Mesenchymal stem cell (in vitro differentiated cells and primary cell): ENCODE measurements at regions not wholly inside any gene's neighbourhood (a gene's known extent, or its start where the extent isn't known, plus 50 kb on each side); places are given as distances from the start of the nearest gene placed in this dataset.

ENCODE experiments used
- DNase-seq: peaks from one replicate; pipeline ENCODE4 v3.0.0-alpha.2; 2013
- H2AFZ ChIP-seq: one replicate; pipeline ENCODE4 v1.6.1; 2013; ENCODE audit warnings: low read depth, mild to moderate bottlenecking, control low read depth, inconsistent platforms, low read length, moderate library complexity
- H2AK5ac ChIP-seq: 2 replicates; pipeline ENCODE4 v1.6.1; 2013; ENCODE audit warnings: low read length, moderate library complexity, mild to moderate bottlenecking, inconsistent platforms; ENCODE audit not compliant: severe bottlenecking
- H2BK120ac ChIP-seq: one replicate; pipeline ENCODE4 v1.6.1; 2013; ENCODE audit warnings: low read depth, mild to moderate bottlenecking, inconsistent platforms, low read length, moderate library complexity
- H2BK12ac ChIP-seq, 2 experiments: one replicate each; pipeline ENCODE4 v1.6.1; 2013; ENCODE audit warnings: inconsistent platforms in 2 of 2, low read length in 2 of 2, mild to moderate bottlenecking in 2 of 2, moderate library complexity in 2 of 2, control low read depth in 1 of 2
- H2BK15ac ChIP-seq: one replicate; pipeline ENCODE4 v1.6.1; 2013; ENCODE audit warnings: mild to moderate bottlenecking, low read depth, inconsistent platforms; ENCODE audit not compliant: poor library complexity, severe bottlenecking
- H2BK5ac ChIP-seq: 2 replicates; pipeline ENCODE4 v1.6.1; 2013; ENCODE audit warnings: low read depth, mild to moderate bottlenecking, low read length, control low read depth, inconsistent platforms; ENCODE audit not compliant: poor library complexity, severe bottlenecking
- H3K14ac ChIP-seq, 2 experiments: one replicate each; pipeline ENCODE4 v1.6.1; 2013; ENCODE audit warnings: inconsistent platforms in 2 of 2, low read length in 2 of 2, control low read depth in 1 of 2, mild to moderate bottlenecking in 1 of 2, moderate library complexity in 1 of 2
- H3K18ac ChIP-seq, 2 experiments: one replicate each; pipeline ENCODE4 v1.6.1; 2013; ENCODE audit warnings: inconsistent platforms in 2 of 2, low read length in 2 of 2, control low read depth in 1 of 2, low read depth in 1 of 2, mild to moderate bottlenecking in 1 of 2
- H3K23ac ChIP-seq, 2 experiments: one replicate each; pipeline ENCODE4 v1.6.1; 2013; ENCODE audit warnings: inconsistent platforms in 2 of 2, low read length in 2 of 2, mild to moderate bottlenecking in 2 of 2, moderate library complexity in 2 of 2, control low read depth in 1 of 2
- H3K27ac ChIP-seq: 2 replicates; pipeline ENCODE4 v1.5.1; 2013; ENCODE audit warnings: mild to moderate bottlenecking, moderate library complexity, low read length, control low read depth, inconsistent platforms; ENCODE audit not compliant: poor library complexity, severe bottlenecking
- H3K27me3 ChIP-seq, 2 experiments: 2 replicates each; pipeline versions ENCODE4 v1.6.1 to v1.7.0; 2013; ENCODE audit warnings: low read length in 2 of 2, mild to moderate bottlenecking in 2 of 2, moderate library complexity in 2 of 2, control low read depth in 1 of 2, inconsistent platforms in 1 of 2; ENCODE audit not compliant: control insufficient read depth in 1 of 2, insufficient read depth in 1 of 2
- H3K36me3 ChIP-seq, 2 experiments: 2 replicates each; pipeline versions ENCODE4 v1.6.1 to v1.7.0; 2013; ENCODE audit warnings: low read length in 2 of 2, control low read depth in 1 of 2, inconsistent platforms in 1 of 2, low read depth in 1 of 2, mild to moderate bottlenecking in 1 of 2; ENCODE audit not compliant: insufficient read depth in 2 of 2, control insufficient read depth in 1 of 2
- H3K4ac ChIP-seq, 2 experiments: one replicate each; pipeline ENCODE4 v1.6.1; 2013; ENCODE audit warnings: inconsistent platforms in 2 of 2, low read length in 2 of 2, mild to moderate bottlenecking in 2 of 2, moderate library complexity in 2 of 2, control low read depth in 1 of 2, low read depth in 1 of 2
- H3K4me1 ChIP-seq: 2 replicates; pipeline ENCODE4 v1.6.1; 2013; ENCODE audit warnings: low read depth, low read length, control low read depth; ENCODE audit not compliant: control insufficient read depth, insufficient read depth
- H3K4me2 ChIP-seq: 2 replicates; pipeline ENCODE4 v1.6.1; 2013; ENCODE audit warnings: low read length, mild to moderate bottlenecking, inconsistent platforms; ENCODE audit not compliant: poor library complexity, severe bottlenecking
- H3K4me3 ChIP-seq, 2 experiments: 2 replicates each; pipeline versions ENCODE4 v1.5.1 to v1.7.0; 2013; ENCODE audit warnings: low read length in 2 of 2, mild to moderate bottlenecking in 2 of 2, control low read depth in 1 of 2, low read depth in 1 of 2; ENCODE audit not compliant: insufficient read depth in 1 of 2
- H3K79me1 ChIP-seq: replicated peaks from 2 replicates; pipeline ENCODE4 v1.6.1; 2013; ENCODE audit warnings: mild to moderate bottlenecking, control low read depth, low read length, inconsistent platforms; ENCODE audit not compliant: poor library complexity, severe bottlenecking
- H3K9ac ChIP-seq: 2 replicates; pipeline ENCODE4 v1.7.0; 2013; ENCODE audit warnings: mild to moderate bottlenecking, low read length, moderate library complexity
- H3K9me3 ChIP-seq: 2 replicates; pipeline ENCODE4 v1.7.0; 2013; ENCODE audit warnings: mild to moderate bottlenecking, low read length; ENCODE audit not compliant: control insufficient read depth
- H4K8ac ChIP-seq: one replicate; pipeline ENCODE4 v1.6.1; 2013; ENCODE audit warnings: inconsistent platforms, mild to moderate bottlenecking, low read length, moderate library complexity
- H4K91ac ChIP-seq: one replicate; pipeline ENCODE4 v1.6.1; 2013; ENCODE audit warnings: mild to moderate bottlenecking, low read length, inconsistent platforms
- WGBS: methylation state at CpG from one replicate; pipeline ENCODE4 v1.1.7; 2013; ENCODE audit warnings: mixed read lengths; 5-methylcytosine and 5-hydroxymethylcytosine counted together

GRCh38 chr5:61638476-61638875 is 306.4 kb downstream of the ZSWIM6 start:
- no peak overlapping the region for H2AK5ac ChIP-seq
- DNase-seq, result no peak
- no peak overlapping the region for H4K8ac ChIP-seq
- no peak overlapping the region for H2BK120ac ChIP-seq
- H3K79me1 ChIP-seq, result no peaks in the 10 kb centered on the region
- H3K27ac ChIP-seq, result no peak overlapping the region
- no peak overlapping the region for H3K4ac ChIP-seq
- H2BK12ac ChIP-seq, result no peak overlapping the region
- H3K18ac ChIP-seq, result no peak overlapping the region
- H2BK15ac ChIP-seq, result no peak overlapping the region
- H4K91ac ChIP-seq, result no peak overlapping the region
- H3K9ac ChIP-seq, result no peak overlapping the region
- no peak overlapping the region for H3K4me2 ChIP-seq
- H2AFZ ChIP-seq, result no peak overlapping the region
- no peak overlapping the region for H3K23ac ChIP-seq
- H3K9me3 ChIP-seq, result no peaks in the 10 kb centered on the region
- H3K27me3 ChIP-seq, result peaks cover 10 to 28% of the 10 kb centered on the region in 2 experiments
- no peak overlapping the region for H3K14ac ChIP-seq
- peaks cover 2% of the 10 kb centered on the region for H3K4me1 ChIP-seq
- H3K4me3 ChIP-seq, result no peak overlapping the region
- WGBS, result 87% methylated on average over 5 of the region's 5 CpGs
- H3K36me3 ChIP-seq, result no peaks in the 10 kb centered on the region
- no peak overlapping the region for H2BK5ac ChIP-seq

- no peaks in the 10 kb centered on the region for H3K9me3 ChIP-seq
- no peak for DNase-seq
- peaks cover 14 to 38% of the 10 kb centered on the region in 2 experiments for H3K27me3 ChIP-seq
- no peaks in the 10 kb centered on the region for H3K79me1 ChIP-seq
- no peak overlapping the region for H3K9ac ChIP-seq
- H3K23ac ChIP-seq, result no peak overlapping the region
- H3K4ac ChIP-seq, result no peak overlapping the region
- no peak overlapping the region for H3K4me2 ChIP-seq
- WGBS, result 92% methylated on average over 5 of the region's 7 CpGs
- H3K18ac ChIP-seq, result no peak overlapping the region
- H2AFZ ChIP-seq, result no peak overlapping the region
- H2BK12ac ChIP-seq, result no peak overlapping the region
- no peak overlapping the region for H2BK120ac ChIP-seq
- H3K36me3 ChIP-seq, result no peaks in the 10 kb centered on the region
- peaks cover 2% of the 10 kb centered on the region for H3K4me1 ChIP-seq
- H3K4me3 ChIP-seq, result no peak overlapping the region
- no peak overlapping the region for H2AK5ac ChIP-seq
- no peak overlapping the region for H4K8ac ChIP-seq
- H2BK5ac ChIP-seq, result no peak overlapping the region
- no peak overlapping the region for H2BK15ac ChIP-seq
- H4K91ac ChIP-seq, result no peak overlapping the region
- H3K14ac ChIP-seq, result no peak overlapping the region
- no peak overlapping the region for H3K27ac ChIP-seq
Measured at GRCh38 chr5:61640179-61641021, 308.3 kb downstream of the ZSWIM6 start.

- WGBS, result 71% methylated on average over 7 of the region's 7 CpGs
- no peak overlapping the region for H4K8ac ChIP-seq
- H2AK5ac ChIP-seq, result no peak overlapping the region
- H3K27me3 ChIP-seq, result peaks cover 14 to 47% of the 10 kb centered on the region in 2 experiments
- H4K91ac ChIP-seq, result no peak overlapping the region
- H3K23ac ChIP-seq, result no peak overlapping the region
- no peak overlapping the region for H2BK120ac ChIP-seq
- H2BK12ac ChIP-seq, result no peak overlapping the region
- no peak overlapping the region for H3K18ac ChIP-seq
- H3K4me3 ChIP-seq, result no peak overlapping the region
- H2BK15ac ChIP-seq, result no peak overlapping the region
- H3K14ac ChIP-seq, result peak overlapping the region in 1 of 2 experiments; percentile 55
- H3K4me1 ChIP-seq, result peaks cover 2% of the 10 kb centered on the region
- no peak overlapping the region for H3K4me2 ChIP-seq
- no peak overlapping the region for H3K9ac ChIP-seq
- no peaks in the 10 kb centered on the region for H3K36me3 ChIP-seq
- H3K4ac ChIP-seq, result no peak overlapping the region
- no peak overlapping the region for H2BK5ac ChIP-seq
- no peaks in the 10 kb centered on the region for H3K9me3 ChIP-seq
- no peak overlapping the region for H2AFZ ChIP-seq
- no peak overlapping the region for H3K27ac ChIP-seq
- DNase-seq, result no peak
- no peaks in the 10 kb centered on the region for H3K79me1 ChIP-seq
Measured at GRCh38 chr5:61641748-61642565, 309.9 kb downstream of the ZSWIM6 start.

DNA sequence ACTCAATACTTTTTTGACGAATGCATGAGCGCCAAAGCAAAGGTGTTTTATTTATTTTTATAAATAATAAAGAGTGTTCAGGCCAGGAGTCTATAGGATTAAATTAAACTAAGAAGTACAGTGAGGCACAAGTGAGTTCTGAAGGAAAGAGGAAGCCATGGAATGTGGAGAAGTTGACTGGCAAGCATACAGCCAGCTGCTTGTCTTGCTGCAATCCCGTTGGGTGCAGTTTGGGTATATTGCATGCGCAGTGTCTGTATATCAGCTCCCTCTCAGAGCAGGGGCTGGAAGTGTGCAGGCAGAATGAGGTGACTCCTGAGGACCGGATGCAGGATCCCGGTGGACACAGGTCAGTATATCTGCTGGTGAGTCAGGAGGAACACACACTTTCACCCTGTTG is 315.6 kb downstream of the ZSWIM6 start:
- H3K27me3 ChIP-seq, result peaks cover 5 to 52% of the 10 kb centered on the region in 2 experiments
- H3K4me1 ChIP-seq, result no peaks in the 10 kb centered on the region
- H3K23ac ChIP-seq, result no peak overlapping the region
- no peak overlapping the region for H3K4me3 ChIP-seq
- WGBS, result 89% methylated on average over 6 of the region's 6 CpGs
- no peak overlapping the region for H4K91ac ChIP-seq
- no peak overlapping the region for H3K27ac ChIP-seq
- H2AFZ ChIP-seq, result no peak overlapping the region
- no peak overlapping the region for H3K9ac ChIP-seq
- H3K4ac ChIP-seq, result no peak overlapping the region
- H2AK5ac ChIP-seq, result no peak overlapping the region
- H2BK5ac ChIP-seq, result no peak overlapping the region
- H4K8ac ChIP-seq, result no peak overlapping the region
- H3K4me2 ChIP-seq, result no peak overlapping the region
- H2BK120ac ChIP-seq, result no peak overlapping the region
- H3K79me1 ChIP-seq, result no peaks in the 10 kb centered on the region
- H3K18ac ChIP-seq, result no peak overlapping the region
- no peak overlapping the region for H2BK15ac ChIP-seq
- no peaks in the 10 kb centered on the region for H3K36me3 ChIP-seq
- no peak overlapping the region for H3K14ac ChIP-seq
- no peak for DNase-seq
- H2BK12ac ChIP-seq, result no peak overlapping the region
- no peaks in the 10 kb centered on the region for H3K9me3 ChIP-seq
